K562 (cell line): ENCODE measurements at regions not wholly inside any gene's neighbourhood (a gene's known extent, or its start where the extent isn't known, plus 50 kb on each side); places are given as distances from the start of the nearest gene placed in this dataset.

Experiments used
- CEBPB ChIP-seq: fragments of 450-650 bp; IDR thresholded peaks from 2 replicates; pipeline ENCODE4 v1.6.1; 2016; ENCODE audit warnings: missing genetic modification characterization, missing compliant biosample characterization
- CHD1 ChIP-seq: fragments of 200-600 bp; sonication (generic); IDR thresholded peaks from one replicate; pipeline ENCODE4 v1.6.1; 2012; ENCODE audit warnings: mild to moderate bottlenecking, moderate library complexity, low read length, inconsistent platforms
- EWSR1 ChIP-seq: fragments of 450-650 bp; IDR thresholded peaks from 2 replicates; pipeline ENCODE4 v1.6.1; 2018; ENCODE audit warnings: borderline replicate concordance, mild to moderate bottlenecking, low read depth, moderate library complexity; ENCODE audit not compliant: partially characterized antibody
- KLF16 ChIP-seq: IDR thresholded peaks from 2 replicates; pipeline ENCODE4 v1.6.1; 2016; ENCODE audit warnings: antibody characterized with exemption
- RAD21 ChIP-seq, 2 experiments: fragments of 250-450 bp in 1 of 2; fragments of 450-650 bp in 1 of 2; sonication (Bioruptor Pico) in 1 of 2; formaldehyde crosslinking in 1 of 2; IDR thresholded peaks in 1 of 2; conservative IDR thresholded peaks in 1 of 2; 2 replicates each; pipeline versions ENCODE4 v1.4.0 to v1.8.0; 2020 to 2022; ENCODE audit warnings: mild to moderate bottlenecking in 2 of 2, moderate library complexity in 1 of 2
- ZNF444 ChIP-seq: fragments of 250-450 bp; sonication (Bioruptor Pico); IDR thresholded peaks from 2 replicates; pipeline ENCODE4 v1.4.0; 2020; ENCODE audit warnings: mild to moderate bottlenecking, moderate library complexity
- TF ChIP-seq, protein P1 (sequence below), 3 experiments: IDR thresholded peaks in 2 of 3; conservative IDR thresholded peaks in 1 of 3; 2 replicates each; pipeline ENCODE4 v1.5.1; 2011 to 2012; ENCODE audit warnings: low read length in 3 of 3, mild to moderate bottlenecking in 3 of 3, control low read depth in 2 of 3, improper control_type of control experiment in 1 of 3, inconsistent platforms in 1 of 3, low read depth in 1 of 3, mixed read lengths in 1 of 3, moderate library complexity in 1 of 3; ENCODE audit not compliant: insufficient read depth in 2 of 3

DNA sequence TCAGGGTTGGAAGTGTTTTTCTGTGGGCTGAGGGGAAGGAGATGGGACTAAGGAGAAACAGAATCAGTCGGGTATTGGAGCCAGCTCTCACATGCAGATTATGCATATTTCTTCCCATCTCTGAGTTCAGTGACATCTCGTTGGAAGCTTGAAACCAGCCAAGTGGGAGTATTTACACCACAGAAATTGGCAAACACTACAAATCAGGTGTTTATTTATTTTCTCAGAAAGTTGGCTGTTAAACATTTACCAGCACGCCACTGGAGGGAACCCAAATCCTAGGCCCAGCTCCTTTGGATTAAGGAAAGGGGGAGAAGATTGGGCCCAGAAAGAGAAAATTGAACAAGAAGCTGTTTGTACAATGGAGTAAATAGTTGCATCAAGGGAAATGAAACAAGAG lies 72.1 kb upstream of the PITX1 start:
- TF ChIP-seq KLF16 = no peak
- 0 out of 4 replicates have a peak, but pooled peaks of 1 of the 2 experiments have one; percentile 6 for TF ChIP-seq RAD21 (CRISPR knock-in tag; conservative IDR thresholded peaks at IDR 0.05 in 1 of 2, IDR thresholded peaks at IDR 0.05 in 1 of 2)
- TF ChIP-seq EWSR1 = no peak
- TF ChIP-seq, protein P1, sequence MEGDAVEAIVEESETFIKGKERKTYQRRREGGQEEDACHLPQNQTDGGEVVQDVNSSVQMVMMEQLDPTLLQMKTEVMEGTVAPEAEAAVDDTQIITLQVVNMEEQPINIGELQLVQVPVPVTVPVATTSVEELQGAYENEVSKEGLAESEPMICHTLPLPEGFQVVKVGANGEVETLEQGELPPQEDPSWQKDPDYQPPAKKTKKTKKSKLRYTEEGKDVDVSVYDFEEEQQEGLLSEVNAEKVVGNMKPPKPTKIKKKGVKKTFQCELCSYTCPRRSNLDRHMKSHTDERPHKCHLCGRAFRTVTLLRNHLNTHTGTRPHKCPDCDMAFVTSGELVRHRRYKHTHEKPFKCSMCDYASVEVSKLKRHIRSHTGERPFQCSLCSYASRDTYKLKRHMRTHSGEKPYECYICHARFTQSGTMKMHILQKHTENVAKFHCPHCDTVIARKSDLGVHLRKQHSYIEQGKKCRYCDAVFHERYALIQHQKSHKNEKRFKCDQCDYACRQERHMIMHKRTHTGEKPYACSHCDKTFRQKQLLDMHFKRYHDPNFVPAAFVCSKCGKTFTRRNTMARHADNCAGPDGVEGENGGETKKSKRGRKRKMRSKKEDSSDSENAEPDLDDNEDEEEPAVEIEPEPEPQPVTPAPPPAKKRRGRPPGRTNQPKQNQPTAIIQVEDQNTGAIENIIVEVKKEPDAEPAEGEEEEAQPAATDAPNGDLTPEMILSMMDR (IDR thresholded peaks at IDR 0.05 in 2 of 3, conservative IDR thresholded peaks at IDR 0.05 in 1 of 3; ENCODE audit: insufficient read depth in 2 of 3, low read depth in 1 of 3, low read length in 3 of 3) = peak in 1 of 3 experiments; percentile 22; a peak in 1 of 6 replicates
- TF ChIP-seq ZNF444 = no peak
- TF ChIP-seq CHD1 = no peak
- no peak for TF ChIP-seq CEBPB (tag)
